GM19397 (cell line): ENCODE measurements at regions not wholly inside any gene's neighbourhood (a gene's known extent, or its start where the extent isn't known, plus 50 kb on each side); places are given as distances from the start of the nearest gene placed in this dataset.
"Not testable (repeated sequence)": the region's sequence is repeated elsewhere in the genome, so short reads cannot be mapped to it uniquely, and the experiment has no call there.

Experiments used
- ATAC-seq: cut with Tn5 transposase; IDR thresholded peaks from one replicate; pipeline ENCODE4 v1.9.1; 2021; ENCODE audit warnings: mild to moderate bottlenecking, moderate library complexity; ENCODE audit not compliant: unreplicated experiment

DNA sequence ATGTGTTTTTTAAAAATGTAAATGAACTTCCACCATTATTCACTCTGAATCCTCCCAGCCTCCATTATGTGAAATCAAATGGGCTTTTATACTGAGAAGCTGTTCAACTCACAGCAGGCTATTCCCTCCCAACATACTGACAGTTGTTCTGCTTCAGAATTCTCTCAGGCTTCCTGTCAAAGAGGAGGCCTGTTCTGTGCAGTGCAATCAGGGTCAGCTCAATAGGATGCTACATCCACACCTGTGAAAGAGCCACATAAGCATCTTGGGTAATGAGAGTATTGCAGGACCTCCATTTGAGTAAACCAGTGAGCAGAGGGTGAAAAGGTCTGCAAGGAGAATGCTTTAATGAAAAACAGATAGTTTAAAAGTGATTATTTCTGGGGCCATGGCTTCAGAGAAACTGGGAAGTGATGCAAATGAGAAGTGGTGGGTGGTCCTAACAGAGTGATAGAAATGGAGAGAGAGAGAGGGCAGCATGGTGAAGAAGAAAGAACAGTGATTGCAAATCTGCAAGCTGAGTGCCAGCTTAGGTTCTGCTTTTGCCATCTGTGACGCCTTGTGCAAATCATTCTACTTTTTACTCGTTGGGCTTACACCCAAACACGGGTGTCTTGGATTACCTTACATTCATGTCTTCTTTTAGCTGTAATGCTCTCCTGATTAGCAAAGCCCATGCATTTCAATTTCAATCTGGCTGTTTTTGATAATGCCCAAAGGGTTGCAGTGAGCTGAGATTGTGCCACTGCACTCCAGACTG lies 202.5 kb upstream of the NMUR2 start:
- no peak for ATAC-seq

GRCh38 chr5:152608458-152608857 lies 203.4 kb upstream of the NMUR2 start:
- ATAC-seq = no peak

DNA sequence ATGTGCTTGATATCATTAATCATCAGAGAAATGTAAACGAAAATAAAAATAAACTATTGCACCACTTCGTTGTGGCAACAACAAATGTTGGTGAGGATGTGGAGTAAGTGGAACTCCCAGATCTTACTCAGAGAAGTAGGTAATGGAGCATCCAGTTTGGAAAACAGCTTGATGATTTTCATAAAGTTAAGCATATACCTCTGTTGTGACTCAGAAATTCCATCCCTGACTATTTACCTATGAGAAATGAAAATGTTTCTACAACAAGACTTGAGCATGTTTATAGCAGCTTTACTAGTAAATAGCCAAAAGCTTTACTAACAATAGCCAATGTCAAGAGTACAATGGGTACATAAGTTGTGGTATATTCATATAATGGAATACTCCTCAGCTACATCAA lies 214.7 kb upstream of the NMUR2 start:
- no peak for ATAC-seq

GRCh38 chr5:152622628-152623027 lies 217.5 kb upstream of the NMUR2 start:
- ATAC-seq = no peak

- ATAC-seq = no peak
These were observed 218.9 kb upstream of the NMUR2 start for GRCh38 chr5:152623951-152624350.

GRCh38 chr5:152625696-152626095 lies 220.6 kb upstream of the NMUR2 start:
- ATAC-seq = no peak

DNA sequence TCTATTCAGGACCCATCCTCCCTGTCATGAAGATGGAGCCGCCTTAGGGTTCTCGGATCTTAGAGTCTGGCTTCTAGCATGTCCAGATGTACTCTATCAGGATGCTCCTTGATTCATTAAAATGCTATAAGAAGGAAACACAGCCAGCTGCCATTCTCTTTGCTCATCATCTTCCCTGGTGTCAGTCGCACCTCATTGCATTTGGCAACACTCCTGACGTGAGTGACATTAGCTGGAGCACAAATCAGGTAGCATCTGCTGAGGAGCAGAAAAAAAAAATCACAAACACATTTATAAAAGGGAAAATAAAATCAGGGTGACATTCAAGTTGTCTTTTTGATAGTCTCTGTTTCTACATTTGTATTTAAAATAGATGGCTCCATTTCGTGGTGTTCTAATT lies 226.1 kb upstream of the NMUR2 start:
- no peak for ATAC-seq

- no peak for ATAC-seq
These were observed 227.3 kb upstream of the NMUR2 start for GRCh38 chr5:152632360-152632759.

- no peak for ATAC-seq
These were observed 229.5 kb upstream of the NMUR2 start for GRCh38 chr5:152634586-152634985.

- no peak for ATAC-seq
These were observed 234.0 kb upstream of the NMUR2 start for GRCh38 chr5:152638996-152639552.

- ATAC-seq = no peak
These were observed 237.1 kb upstream of the NMUR2 start for GRCh38 chr5:152641970-152642805.

DNA sequence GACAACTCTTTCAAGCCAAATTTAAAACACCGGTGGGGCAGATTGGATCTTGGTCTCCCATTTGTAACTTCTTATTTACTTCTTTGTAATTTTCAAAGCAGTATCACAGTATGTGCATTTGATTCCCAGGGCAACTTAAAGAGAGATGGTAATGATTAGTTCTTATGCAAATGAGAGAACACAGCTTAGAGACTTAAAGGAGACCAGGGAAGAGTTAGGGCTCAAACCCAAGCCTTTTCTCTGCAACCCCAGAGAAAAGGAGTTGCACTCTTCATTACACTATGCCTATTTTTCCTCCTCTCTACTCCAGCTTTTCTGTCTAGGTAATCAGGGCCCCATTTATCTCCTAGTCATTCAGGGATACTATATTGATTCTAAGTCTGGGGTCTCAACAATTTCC lies 237.8 kb upstream of the NMUR2 start:
- ATAC-seq = no peak

- no peak for ATAC-seq
These were observed 239.1 kb upstream of the NMUR2 start for GRCh38 chr5:152644029-152644728.

GRCh38 chr5:152649609-152650008 lies 244.5 kb upstream of the NMUR2 start:
- no peak for ATAC-seq

GRCh38 chr5:152650413-152650812 lies 245.3 kb upstream of the NMUR2 start:
- no peak for ATAC-seq

GRCh38 chr5:152659470-152659869 lies 254.4 kb upstream of the NMUR2 start:
- ATAC-seq = not testable (repeated sequence)

- no peak for ATAC-seq
These were observed 268.5 kb upstream of the NMUR2 start for GRCh38 chr5:152673601-152674000.

DNA sequence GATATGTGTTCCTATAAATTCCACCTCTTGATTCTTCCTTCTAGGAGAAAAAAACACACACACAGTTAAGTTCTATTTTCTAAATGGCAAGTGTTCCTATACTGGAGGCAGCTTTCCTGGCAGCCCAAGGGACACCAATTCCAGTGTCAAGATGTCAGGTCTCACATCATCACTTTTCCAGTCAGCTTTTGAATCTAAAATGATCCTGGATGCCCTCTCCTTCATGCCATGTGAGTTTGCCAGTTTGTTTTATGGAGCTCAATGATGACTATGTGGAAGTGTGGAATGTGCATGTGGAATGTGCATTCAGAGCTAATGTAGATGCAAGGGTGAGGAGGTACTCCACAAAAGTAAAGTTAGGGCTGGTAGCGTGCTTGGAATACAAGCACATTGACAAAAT lies 269.3 kb upstream of the NMUR2 start:
- ATAC-seq = no peak

- no peak for ATAC-seq
These were observed 271.1 kb upstream of the NMUR2 start for GRCh38 chr5:152676196-152676595.

DNA sequence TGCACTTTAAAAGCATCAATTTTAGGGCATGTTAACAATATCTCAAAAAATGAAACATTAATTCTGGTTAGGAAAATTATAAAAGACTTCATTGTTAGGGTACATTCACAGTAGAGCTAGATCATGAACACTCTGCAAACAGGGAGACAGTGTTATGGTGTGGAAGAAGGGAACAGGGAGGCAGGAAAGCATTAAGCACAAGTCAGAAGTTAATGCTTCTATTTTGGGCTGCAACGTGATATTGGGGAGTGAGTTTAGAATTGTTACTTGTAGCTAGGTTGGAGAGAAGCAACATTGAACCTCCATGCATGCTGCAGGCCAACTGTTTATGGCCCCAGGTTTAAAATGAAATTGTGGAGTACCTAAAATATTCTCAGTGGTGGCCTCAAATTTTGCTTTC lies 278.1 kb upstream of the NMUR2 start:
- no peak for ATAC-seq

GRCh38 chr5:152686931-152687330 lies 281.9 kb upstream of the NMUR2 start:
- no peak for ATAC-seq
